ENCODE measurements at regions not wholly inside any gene's neighbourhood (a gene's known extent, or its start where the extent isn't known, plus 50 kb on each side); places are given as distances from the start of the nearest gene placed in this dataset.

GRCh38 chr6:8556370-8557013, 121.1 kb upstream of the SLC35B3 start:
- Histone ChIP-seq H3K79me2 (ENCODE audit: insufficient read depth, low read length) (no peaks in the 10 kb centered on the region), H3K4me3 (replicated peaks in 1 of 3; ENCODE audit: low read depth in 2 of 3, low read length in 3 of 3) (no peak overlapping the region), H2AFZ (ENCODE audit: insufficient read depth, low read depth, low read length, poor library complexity, severe bottlenecking) (no peak overlapping the region), H3K9me3 (replicated peaks in 1 of 2; ENCODE audit: control insufficient read depth in 1 of 2, insufficient read depth in 1 of 2, low read length in 2 of 2) (no peaks in the 10 kb centered on the region), H3K9ac (ENCODE audit: insufficient read depth, low read length, poor library complexity, severe bottlenecking) (no peak overlapping the region), H3K4me1 (ENCODE audit: control insufficient read depth in 1 of 2, insufficient read depth in 2 of 2, low read length in 2 of 2) (no peaks in the 10 kb centered on the region), H3K27ac (ENCODE audit: low read depth in 1 of 2, low read length in 2 of 2) (no peak overlapping the region), H4K20me1 (ENCODE audit: insufficient read depth, low read length) (no peaks in the 10 kb centered on the region), H3K4me2 (replicated peaks; ENCODE audit: extremely low read depth, low read length, poor library complexity, severe bottlenecking) (no peak overlapping the region), H3K27me3 (ENCODE audit: control insufficient read depth in 2 of 2, insufficient read depth in 2 of 2, low read length in 2 of 2) (no peaks in the 10 kb centered on the region), H3K36me3 (replicated peaks in 1 of 2; ENCODE audit: control insufficient read depth in 1 of 2, insufficient read depth in 2 of 2, low read length in 2 of 2) (no peaks in the 10 kb centered on the region)
- no peak for DNase-seq
- Mint-ChIP-seq H3K27ac (no peak overlapping the region), H3K27me3 (ENCODE audit: low read depth in 3 of 3) (peaks cover 0 to 2% (median 1%) of the 10 kb centered on the region in 3 donors), H3K9me3 (peaks cover 0 to 4% (median 0%) of the 10 kb centered on the region in 7 donors), H3K36me3 (no peaks in the 10 kb centered on the region), H3K4me3 (no peak overlapping the region), H3K4me1 (no peaks in the 10 kb centered on the region)
- TF ChIP-seq CTCF (IDR thresholded peaks at IDR 0.05) = no peak
- intact Hi-C loops (cut with micrococcal nuclease) = no loop called here
- no CpG with 5 or more reads among the region's 1 CpG for WGBS (ENCODE audit: insufficient coverage)

DNA sequence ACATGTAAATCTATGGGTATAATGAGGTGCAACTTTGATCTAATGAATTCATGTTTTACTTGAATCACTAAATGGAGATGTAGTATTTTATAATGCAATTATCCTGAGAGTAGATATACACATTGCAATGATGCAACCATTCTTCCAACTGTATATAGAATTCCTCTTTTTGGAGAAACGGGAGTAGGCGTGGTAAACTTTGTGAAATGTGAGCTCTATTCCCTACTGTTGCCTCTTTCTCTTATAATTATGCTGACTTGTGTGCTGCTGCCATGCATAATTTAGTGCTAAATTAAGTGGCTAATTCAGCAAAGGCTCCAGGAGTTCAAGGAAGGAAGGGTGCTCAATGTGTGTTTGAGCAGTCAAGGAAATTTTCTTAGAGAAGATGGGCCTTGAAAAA, 116.6 kb upstream of the SLC35B3 start:
- intact Hi-C loops (cut with micrococcal nuclease) = no loop called here
- no CpG with 5 or more reads among the region's 2 CpGs for WGBS (ENCODE audit: insufficient coverage)
- H3K36me3 Mint-ChIP-seq = no peaks in the 10 kb centered on the region
- Histone ChIP-seq H3K9me3 (replicated peaks in 1 of 2; ENCODE audit: control insufficient read depth in 1 of 2, insufficient read depth in 1 of 2, low read length in 2 of 2) (no peaks in the 10 kb centered on the region), H3K27me3 (ENCODE audit: control insufficient read depth in 2 of 2, insufficient read depth in 2 of 2, low read length in 2 of 2) (no peaks in the 10 kb centered on the region), H3K79me2 (ENCODE audit: insufficient read depth, low read length) (no peaks in the 10 kb centered on the region), H2AFZ (ENCODE audit: insufficient read depth, low read depth, low read length, poor library complexity, severe bottlenecking) (no peak overlapping the region), H3K27ac (ENCODE audit: low read depth in 1 of 2, low read length in 2 of 2) (no peak overlapping the region), H3K36me3 (replicated peaks in 1 of 2; ENCODE audit: control insufficient read depth in 1 of 2, insufficient read depth in 2 of 2, low read length in 2 of 2) (no peaks in the 10 kb centered on the region), H3K4me1 (ENCODE audit: control insufficient read depth in 1 of 2, insufficient read depth in 2 of 2, low read length in 2 of 2) (no peaks in the 10 kb centered on the region), H3K9ac (ENCODE audit: insufficient read depth, low read length, poor library complexity, severe bottlenecking) (no peak overlapping the region), H3K4me2 (replicated peaks; ENCODE audit: extremely low read depth, low read length, poor library complexity, severe bottlenecking) (no peak overlapping the region), H3K4me3 (replicated peaks in 1 of 3; ENCODE audit: low read depth in 2 of 3, low read length in 3 of 3) (no peak overlapping the region), H4K20me1 (ENCODE audit: insufficient read depth, low read length) (no peaks in the 10 kb centered on the region)
- TF ChIP-seq CTCF (IDR thresholded peaks at IDR 0.05) = no peak
- no peak for DNase-seq
- H3K4me3 Mint-ChIP-seq = no peak overlapping the region
- peaks cover 0 to 2% (median 0%) of the 10 kb centered on the region in 7 donors for H3K9me3 Mint-ChIP-seq
- no peaks in the 10 kb centered on the region for H3K4me1 Mint-ChIP-seq
- peaks cover 1 to 2% (median 1%) of the 10 kb centered on the region in 3 donors for H3K27me3 Mint-ChIP-seq (ENCODE audit: low read depth in 3 of 3)
- no peak overlapping the region for H3K27ac Mint-ChIP-seq
